HepG2 (cell line): ENCODE measurements at regions not wholly inside any gene's neighbourhood (a gene's known extent, or its start where the extent isn't known, plus 50 kb on each side); places are given as distances from the start of the nearest gene placed in this dataset.

Source experiments
- ATAC-seq: fragments of 200-7000 bp; cut with Tn5 transposase; 3 replicates; pipeline ENCODE4 v1.9.1; 2020; ENCODE audit warnings: mild to moderate bottlenecking, moderate library complexity
- BruUV-seq: library from RNA; stranded (reverse); fragments of 400-500 nt; replicated peaks from 2 replicates; lab custom pipeline; 2021; lab: Mats Ljungman, UMichigan
- CTCF ChIA-PET: fragments of 300-600 bp; formaldehyde crosslinking; extraction: SDS; loops from one replicate; lab custom pipeline; 2021; ENCODE audit warnings: low total read pairs, inconsistent platforms, low intra/inter-chr PET ratio; lab: Yijun Ruan, JAX
- POLR2A ChIA-PET: fragments of 350-600 bp; sonication (Branson Sonifier 250); formaldehyde crosslinking; loops from one replicate; lab custom pipeline; 2020; ENCODE audit warnings: antibody characterized with exemption, inconsistent platforms; lab: Yijun Ruan, JAX
- DNase-seq: peaks from one replicate; pipeline ENCODE4 v3.0.0-alpha.2; 2015; ENCODE audit warnings: low spot score
- FAIRE-seq: peaks from 3 replicates; lab custom pipeline; 2011; peaks lifted over from hg19 to GRCh38; lab: Jason Lieb, UNC
- H2AFZ ChIP-seq: one replicate; pipeline ENCODE4 v1.6.1; 2011; ENCODE audit warnings: low read length, inconsistent platforms
- H3K27ac ChIP-seq: fragments of 300-600 bp; 3 replicates; pipeline ENCODE4 v1.8.0; 2011; ENCODE audit warnings: mixed run types, mild to moderate bottlenecking, mixed read lengths, low read length, inconsistent platforms; ENCODE audit not compliant: insufficient read depth; ENCODE audit errors: extremely low read length
- H3K27me3 ChIP-seq, 2 experiments: fragments of 200-600 bp in 1 of 2; 2 replicates in 1 of 2; 3 replicates in 1 of 2; pipeline versions ENCODE4 v1.6.0 to v1.8.0; 2011; ENCODE audit warnings: low read length in 2 of 2, mild to moderate bottlenecking in 2 of 2, moderate library complexity in 2 of 2, inconsistent platforms in 1 of 2; ENCODE audit not compliant: insufficient read depth in 2 of 2, control insufficient read depth in 1 of 2
- H3K36me3 ChIP-seq, 2 experiments: fragments of 200-600 bp in 1 of 2; replicated peaks in 1 of 2; 2 replicates in 1 of 2; 3 replicates in 1 of 2; pipeline versions ENCODE4 v1.5.1 to v1.8.0; 2011; ENCODE audit warnings: low read length in 2 of 2, inconsistent platforms in 1 of 2; ENCODE audit not compliant: insufficient read depth in 2 of 2, control insufficient read depth in 1 of 2
- H3K4me1 ChIP-seq: 2 replicates; pipeline ENCODE4 v1.5.1; 2012; ENCODE audit warnings: low read length, inconsistent platforms; ENCODE audit not compliant: insufficient read depth
- H3K4me2 ChIP-seq: 2 replicates; pipeline ENCODE4 v1.6.0; 2011; ENCODE audit warnings: low read depth, low read length, inconsistent platforms
- H3K4me3 ChIP-seq, 3 experiments: fragments of 200-600 bp in 1 of 3; sonication (generic), shearing (Covaris generic) in 1 of 3; replicated peaks in 1 of 3; 2 replicates each; pipeline ENCODE4 v1.5.1; 2011 to 2016; ENCODE audit warnings: low read length in 3 of 3, inconsistent platforms in 2 of 3, low read depth in 2 of 3, mild to moderate bottlenecking in 2 of 3, control low read depth in 1 of 3, mixed read lengths in 1 of 3; ENCODE audit not compliant: insufficient read depth in 1 of 3
- H3K79me2 ChIP-seq: one replicate; pipeline ENCODE4 v1.6.1; 2011; ENCODE audit warnings: low read length, inconsistent platforms; ENCODE audit not compliant: insufficient read depth
- H3K9ac ChIP-seq: 2 replicates; pipeline ENCODE4 v1.6.0; 2011; ENCODE audit warnings: mild to moderate bottlenecking, low read depth, low read length, inconsistent platforms; ENCODE audit not compliant: insufficient read depth
- H3K9me3 ChIP-seq: 2 replicates; pipeline ENCODE4 v1.5.1; 2012; ENCODE audit warnings: mild to moderate bottlenecking, low read length
- H4K20me1 ChIP-seq: 2 replicates; pipeline ENCODE4 v1.6.0; 2011; ENCODE audit warnings: inconsistent platforms, mild to moderate bottlenecking, low read length, moderate library complexity; ENCODE audit not compliant: insufficient read depth
- CENPBD1 ChIP-seq: sonication (generic); formaldehyde crosslinking; IDR thresholded peaks from 2 replicates; pipeline ENCODE4 v1.8.0; 2022; ENCODE audit warnings: missing genetic modification reagents, low read depth, mild to moderate bottlenecking, borderline replicate concordance
- ETS1 ChIP-seq: sonication (generic); formaldehyde crosslinking; IDR thresholded peaks from 2 replicates; pipeline ENCODE4 v1.4.0; 2020; ENCODE audit warnings: missing genetic modification reagents
- HIC2 ChIP-seq: sonication (generic); formaldehyde crosslinking; IDR thresholded peaks from 2 replicates; pipeline ENCODE4 v1.9.0; 2022; ENCODE audit warnings: low read depth, missing genetic modification reagents
- IKZF4 ChIP-seq: sonication (generic); formaldehyde crosslinking; IDR thresholded peaks from 2 replicates; pipeline ENCODE4 v1.5.1; 2020; ENCODE audit warnings: borderline replicate concordance, mild to moderate bottlenecking, low read depth, missing genetic modification reagents; ENCODE audit errors: not compliant biosample characterization
- SIN3B ChIP-seq: fragments of 150-350 bp; IDR thresholded peaks from 2 replicates; pipeline ENCODE4 v1.6.1; 2014; ENCODE audit warnings: low read length
- U2AF1 ChIP-seq: fragments of 200-400 bp; formaldehyde crosslinking; optimal IDR thresholded peaks from 2 replicates; pipeline ENCODE3; 2017; ENCODE audit warnings: mild to moderate bottlenecking, low read depth, low read length
- ZNF17 ChIP-seq: sonication (generic); formaldehyde crosslinking; IDR thresholded peaks from 2 replicates; pipeline ENCODE4 v1.5.0; 2020; ENCODE audit warnings: mild to moderate bottlenecking, missing genetic modification reagents
- ZNF3 ChIP-seq: IDR thresholded peaks from 2 replicates; pipeline ENCODE4 v1.7.0; 2017; ENCODE audit warnings: inconsistent platforms
- ZNF574 ChIP-seq: sonication (generic); formaldehyde crosslinking; IDR thresholded peaks from 2 replicates; pipeline ENCODE4 v1.4.0; 2020; ENCODE audit warnings: missing genetic modification reagents
- ZNF879 ChIP-seq: sonication (generic); formaldehyde crosslinking; IDR thresholded peaks from 2 replicates; pipeline ENCODE4 v1.8.1; 2023; ENCODE audit warnings: missing genetic modification reagents
- ZSCAN31 ChIP-seq: sonication (generic); formaldehyde crosslinking; IDR thresholded peaks from 2 replicates; pipeline ENCODE4 v1.5.0; 2020; ENCODE audit warnings: low read depth, mild to moderate bottlenecking, missing genetic modification reagents
- WGBS: methylation state at CpG from one replicate; pipeline ENCODE4 v1.1.6; 2017; ENCODE audit warnings: low lambda C conversion rate; 5-methylcytosine and 5-hydroxymethylcytosine counted together
- in situ Hi-C: cut with HindIII; loops from 2 replicates; pipeline ENCODE4 v1.10.0; 2017; ENCODE audit warnings: low pct_unique_long_range_greater_than_20kb; ENCODE audit not compliant: extremely low pct_ligation_motif_present
- intact Hi-C: fragments of 100-400 bp; cut with micrococcal nuclease; formaldehyde crosslinking; loops from one replicate; pipeline ENCODE4 v1.10.0; 2022; ENCODE audit not compliant: unreplicated experiment

- DNase-seq = no peak
- WGBS = 1% methylated on average over 3 of the region's 3 CpGs
- Histone ChIP-seq H3K79me2 (no peaks in the 10 kb centered on the region), H3K27ac (no peak overlapping the region), H3K9ac (no peak overlapping the region), H3K9me3 (no peaks in the 10 kb centered on the region), H3K4me2 (no peak overlapping the region), H3K4me1 (no peaks in the 10 kb centered on the region)
- BruUV-seq = no TSS peak
- in situ Hi-C loops = no loop called here
- POLR2A ChIA-PET = no interaction called here
- no peak for TF ChIP-seq ZNF3 (CRISPR knock-in tag)
- no peak for TF ChIP-seq U2AF1
- no peak for TF ChIP-seq IKZF4 (CRISPR knock-in tag)
- TF ChIP-seq SIN3B = no peak
- TF ChIP-seq ZNF574 (CRISPR knock-in tag) = no peak
- TF ChIP-seq HIC2 (CRISPR knock-in tag) = no peak
- no peak for TF ChIP-seq ZSCAN31 (CRISPR knock-in tag)
- TF ChIP-seq CENPBD1 = no peak
- no peak for TF ChIP-seq ZNF17
- TF ChIP-seq ZNF879 = no peak
- TF ChIP-seq ETS1 (CRISPR knock-in tag) = no peak
- TF ChIP-seq, all 625 proteins: peak for 0
- Histone ChIP-seq H3K27me3 (no peaks in the 10 kb centered on the region), H4K20me1 (no peaks in the 10 kb centered on the region), H2AFZ (no peak overlapping the region), H3K4me3 (no peak overlapping the region), H3K36me3 (no peaks in the 10 kb centered on the region)
- ATAC-seq (no peak), FAIRE-seq (no peak)
- CTCF ChIA-PET = no interaction called here
- intact Hi-C loops = no loop called here
Measured at GRCh38 chr15:37801529-37801928, 132.9 kb upstream of the TMCO5A start.
